ENCODE measurements at regions not wholly inside any gene's neighbourhood (a gene's known extent, or its start where the extent isn't known, plus 50 kb on each side); places are given as distances from the start of the nearest gene placed in this dataset.

DNA sequence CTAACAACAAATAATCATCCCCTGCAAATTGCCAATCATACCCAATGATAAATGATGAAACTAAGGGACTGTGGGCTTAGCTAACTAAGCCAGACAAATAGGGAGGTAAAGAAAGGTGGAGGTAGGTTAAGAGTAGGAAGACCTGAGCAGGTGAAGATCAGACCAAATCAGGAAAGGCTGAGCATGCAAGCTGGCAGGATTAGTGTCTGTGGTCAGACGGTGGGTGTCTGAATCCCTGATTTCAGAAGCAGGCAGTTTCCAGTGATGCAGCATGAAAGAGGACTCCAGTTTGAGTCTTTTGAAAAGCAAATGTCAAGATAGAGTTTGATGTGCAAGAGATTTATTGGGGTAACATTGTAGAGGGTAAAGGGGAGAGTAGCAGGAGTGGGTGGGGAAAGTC, 181.4 kb upstream of the MYLIP start:
- TF ChIP-seq, protein P1, sequence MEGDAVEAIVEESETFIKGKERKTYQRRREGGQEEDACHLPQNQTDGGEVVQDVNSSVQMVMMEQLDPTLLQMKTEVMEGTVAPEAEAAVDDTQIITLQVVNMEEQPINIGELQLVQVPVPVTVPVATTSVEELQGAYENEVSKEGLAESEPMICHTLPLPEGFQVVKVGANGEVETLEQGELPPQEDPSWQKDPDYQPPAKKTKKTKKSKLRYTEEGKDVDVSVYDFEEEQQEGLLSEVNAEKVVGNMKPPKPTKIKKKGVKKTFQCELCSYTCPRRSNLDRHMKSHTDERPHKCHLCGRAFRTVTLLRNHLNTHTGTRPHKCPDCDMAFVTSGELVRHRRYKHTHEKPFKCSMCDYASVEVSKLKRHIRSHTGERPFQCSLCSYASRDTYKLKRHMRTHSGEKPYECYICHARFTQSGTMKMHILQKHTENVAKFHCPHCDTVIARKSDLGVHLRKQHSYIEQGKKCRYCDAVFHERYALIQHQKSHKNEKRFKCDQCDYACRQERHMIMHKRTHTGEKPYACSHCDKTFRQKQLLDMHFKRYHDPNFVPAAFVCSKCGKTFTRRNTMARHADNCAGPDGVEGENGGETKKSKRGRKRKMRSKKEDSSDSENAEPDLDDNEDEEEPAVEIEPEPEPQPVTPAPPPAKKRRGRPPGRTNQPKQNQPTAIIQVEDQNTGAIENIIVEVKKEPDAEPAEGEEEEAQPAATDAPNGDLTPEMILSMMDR (IDR thresholded peaks at IDR 0.05; ENCODE audit: low read depth, low read length, poor library complexity, severe bottlenecking), result no peak
- TF ChIP-seq EZH2phosphoT487 (IDR thresholded peaks at IDR 0.05; ENCODE audit: borderline replicate concordance, low read length), result no peak

All from DOHH2 (cell line).